ENCODE measurements at regions not wholly inside any gene's neighbourhood (a gene's known extent, or its start where the extent isn't known, plus 50 kb on each side); places are given as distances from the start of the nearest gene placed in this dataset.

- TF ChIP-seq CTCF (IDR thresholded peaks at IDR 0.05) (no peak), POLR2A (IDR thresholded peaks at IDR 0.05) (no peak)
Measured at GRCh38 chr2:145755019-145755837, 1235.3 kb upstream of the ZEB2 start.
